Right lobe of liver (tissue), 6 donors: ENCODE measurements at regions not wholly inside any gene's neighbourhood (a gene's known extent, or its start where the extent isn't known, plus 50 kb on each side); places are given as distances from the start of the nearest gene placed in this dataset.

Source experiments
- ATAC-seq, 4 donors: fragments of 200-7000 bp; cut with Tn5 transposase; one replicate each; pipeline ENCODE4 v1.9.1; 2020; ENCODE audit warnings: mild to moderate bottlenecking in 4 of 4, moderate library complexity in 4 of 4
- DNase-seq, 3 donors: peaks; one replicate each; pipeline ENCODE4 v3.0.0-alpha.2; 2020
- H3K27ac ChIP-seq, 3 donors: fragments of 200-600 bp; one replicate each; pipeline ENCODE4 v1.8.0; 2022
- H3K27me3 ChIP-seq, 2 donors: fragments of 200-600 bp; one replicate each; pipeline ENCODE4 v1.8.0; 2022
- H3K36me3 ChIP-seq, 4 donors: fragments of 200-600 bp; sonication (generic) in 1 of 4; one replicate each; pipeline versions ENCODE4 v1.5.1 to v1.8.0; 2017 to 2022; ENCODE audit warnings: control low read depth in 1 of 4
- H3K4me1 ChIP-seq, 4 donors: fragments of 200-600 bp; sonication (generic) in 1 of 4; one replicate each; pipeline versions ENCODE4 v1.5.1 to v1.8.0; 2017 to 2022; ENCODE audit warnings: control low read depth in 1 of 4
- H3K4me3 ChIP-seq, 3 donors: fragments of 200-600 bp; one replicate each; pipeline ENCODE4 v1.8.0; 2022
- H3K9me3 ChIP-seq, 4 donors: fragments of 200-600 bp; sonication (generic) in 1 of 4; one replicate each; pipeline versions ENCODE4 v1.5.1 to v1.8.0; 2017 to 2022; ENCODE audit warnings: control low read depth in 1 of 4
- POLR2A ChIP-seq: fragments of 450-650 bp; IDR thresholded peaks from one replicate; pipeline ENCODE4 v1.6.1; 2017; ENCODE audit warnings: antibody characterized with exemption, mild to moderate bottlenecking
- WGBS: methylation state at CpG from one replicate; pipeline ENCODE4 v1.1.6; 2018; ENCODE audit warnings: low coverage, low lambda C conversion rate; ENCODE audit not compliant: insufficient coverage; ENCODE audit errors: missing lambda C conversion rate; 5-methylcytosine and 5-hydroxymethylcytosine counted together
- intact Hi-C, 2 donors: fragments of 100-400 bp; cut with DNase I; formaldehyde crosslinking; loops; one replicate each; pipeline versions ENCODE4 v1.11.2 to v1.14.1; 2022
- TF ChIP-seq, protein P1 (sequence below), 4 donors: fragments of 200-600 bp in 3 of 4; fragments of 450-650 bp in 1 of 4; IDR thresholded peaks; one replicate each; pipeline versions ENCODE4 v1.5.1 to v1.8.0; 2016 to 2022; ENCODE audit warnings: antibody characterized with exemption in 4 of 4, mild to moderate bottlenecking in 2 of 4
- donor health status: DM: no; HTN: yes; CAD: no.
- donor health status: DM: no; HTN: no; CAD: no.
- donor health status: DM: no; HTN: no; CAD: no.
- donor health status: DM: no; HTN: yes; CAD: no.
- donor health status: DM: no; HTN: yes; CAD: no.

DNA sequence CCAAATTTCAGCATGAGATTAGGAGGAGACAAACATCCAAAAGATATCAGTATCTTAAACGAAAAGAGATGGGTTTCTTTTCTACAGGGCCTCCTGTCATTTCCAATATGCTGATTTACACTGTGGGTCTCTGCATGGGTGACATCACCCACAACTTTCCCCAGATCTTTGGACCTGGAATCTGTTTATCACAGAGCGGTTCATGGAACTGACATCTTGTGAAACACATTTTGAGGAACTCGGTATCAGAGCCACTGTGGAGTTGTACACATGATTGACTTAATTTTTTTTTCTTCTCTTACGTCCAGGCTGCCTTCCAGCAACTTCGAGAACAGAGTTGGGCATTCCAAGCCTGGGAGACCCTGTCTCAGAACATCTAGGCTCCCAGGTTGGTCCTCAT is 80.2 kb upstream of the SERP2 start:
- Histone ChIP-seq H3K36me3 (no peaks in the 10 kb centered on the region), H3K27ac (no peak overlapping the region), H3K9me3 (no peaks in the 10 kb centered on the region), H3K27me3 (no peaks in the 10 kb centered on the region), H3K4me3 (no peak overlapping the region), H3K4me1 (peaks cover 0 to 19% (median 4%) of the 10 kb centered on the region in 4 donors)
- 60% methylated on average over 5 of the region's 5 CpGs for WGBS
- peak in 1 of 4 donors; percentile 53 for ATAC-seq
- TF ChIP-seq, protein P1, sequence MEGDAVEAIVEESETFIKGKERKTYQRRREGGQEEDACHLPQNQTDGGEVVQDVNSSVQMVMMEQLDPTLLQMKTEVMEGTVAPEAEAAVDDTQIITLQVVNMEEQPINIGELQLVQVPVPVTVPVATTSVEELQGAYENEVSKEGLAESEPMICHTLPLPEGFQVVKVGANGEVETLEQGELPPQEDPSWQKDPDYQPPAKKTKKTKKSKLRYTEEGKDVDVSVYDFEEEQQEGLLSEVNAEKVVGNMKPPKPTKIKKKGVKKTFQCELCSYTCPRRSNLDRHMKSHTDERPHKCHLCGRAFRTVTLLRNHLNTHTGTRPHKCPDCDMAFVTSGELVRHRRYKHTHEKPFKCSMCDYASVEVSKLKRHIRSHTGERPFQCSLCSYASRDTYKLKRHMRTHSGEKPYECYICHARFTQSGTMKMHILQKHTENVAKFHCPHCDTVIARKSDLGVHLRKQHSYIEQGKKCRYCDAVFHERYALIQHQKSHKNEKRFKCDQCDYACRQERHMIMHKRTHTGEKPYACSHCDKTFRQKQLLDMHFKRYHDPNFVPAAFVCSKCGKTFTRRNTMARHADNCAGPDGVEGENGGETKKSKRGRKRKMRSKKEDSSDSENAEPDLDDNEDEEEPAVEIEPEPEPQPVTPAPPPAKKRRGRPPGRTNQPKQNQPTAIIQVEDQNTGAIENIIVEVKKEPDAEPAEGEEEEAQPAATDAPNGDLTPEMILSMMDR (IDR thresholded peaks at IDR 0.05): no peak
- TF ChIP-seq POLR2A: no peak
- DNase-seq: no peak
- intact Hi-C loops: no loop called here

DNA sequence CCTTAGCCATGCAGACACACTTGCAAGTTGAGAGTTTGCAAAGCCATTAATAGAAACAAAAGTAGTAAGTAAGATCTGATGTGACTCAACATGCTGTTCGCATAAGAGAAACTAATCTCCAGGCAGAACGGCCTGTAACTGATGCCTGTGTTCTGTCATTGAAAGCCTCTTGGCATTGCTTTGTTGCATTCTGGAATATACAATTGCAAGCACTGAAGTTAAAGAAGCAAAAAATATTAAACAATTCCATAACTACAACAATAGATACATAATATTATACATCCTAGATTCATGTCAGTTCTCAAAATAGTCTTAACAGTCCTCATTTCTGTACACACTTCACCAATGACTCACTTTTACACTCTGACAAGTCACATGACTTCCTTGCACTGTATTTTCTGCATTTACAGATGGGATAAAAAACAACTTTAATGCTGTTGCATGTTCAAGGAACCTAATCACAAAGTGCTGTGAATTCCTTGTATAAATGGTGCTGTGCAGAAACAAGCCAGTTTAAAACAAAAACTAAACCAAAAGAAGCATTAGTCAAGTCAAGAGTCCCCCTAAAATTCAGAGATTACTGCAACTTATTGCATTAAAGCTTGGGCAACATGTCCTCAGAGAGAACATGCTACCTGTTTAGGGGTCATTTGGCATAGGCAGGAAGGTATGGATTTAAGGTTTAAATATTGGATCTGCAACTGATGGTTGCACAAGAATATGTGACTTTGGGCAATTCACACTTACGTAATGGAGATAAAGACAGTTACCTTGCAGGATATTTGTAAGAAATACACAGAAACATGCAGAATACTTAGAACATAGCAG is 79.5 kb upstream of the SERP2 start:
- ATAC-seq: peak in 3 of 4 donors; percentile 40 to 68 (median 68)

DNA sequence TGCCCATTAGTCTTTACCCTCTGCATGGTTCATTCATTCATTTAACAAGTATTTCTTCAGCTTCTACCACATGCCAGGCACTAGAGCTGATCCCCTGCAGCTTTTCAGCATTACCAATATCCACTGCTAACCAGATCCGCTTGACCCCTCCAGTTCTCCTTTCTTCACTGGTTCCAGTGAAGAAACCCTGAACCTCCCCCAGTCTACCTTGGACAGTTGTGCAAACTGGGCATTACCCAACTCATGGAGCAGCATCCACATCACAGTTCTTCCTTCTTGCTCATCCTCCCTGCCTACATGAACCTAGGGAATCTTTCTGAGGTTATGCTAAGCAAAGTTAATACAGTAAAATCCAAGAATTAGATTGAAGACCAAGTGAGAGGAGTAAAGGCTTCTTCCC is 78.7 kb upstream of the SERP2 start:
- TF ChIP-seq, protein P1 (IDR thresholded peaks at IDR 0.05): no peak
- no peak for TF ChIP-seq POLR2A
- intact Hi-C loops: no loop called here
- ATAC-seq (peak in 3 of 4 donors; percentile 10 to 56 (median 23)), DNase-seq (no peak)
- WGBS: 86% methylated on average over 1 of the region's 1 CpG
- H3K4me1 ChIP-seq: peaks cover 0 to 26% (median 4%) of the 10 kb centered on the region in 4 donors
- H3K27me3 ChIP-seq: no peaks in the 10 kb centered on the region
- H3K36me3 ChIP-seq: no peaks in the 10 kb centered on the region
- no peak overlapping the region for H3K4me3 ChIP-seq
- H3K27ac ChIP-seq: no peak overlapping the region
- no peaks in the 10 kb centered on the region for H3K9me3 ChIP-seq

More for the DNA sequence above, 79.5 kb upstream of the SERP2 start:
- TF ChIP-seq POLR2A: no peak
- TF ChIP-seq, protein P1 (IDR thresholded peaks at IDR 0.05): no peak
- Histone ChIP-seq H3K4me1 (peaks cover 0 to 19% (median 4%) of the 10 kb centered on the region in 4 donors), H3K27me3 (no peaks in the 10 kb centered on the region), H3K4me3 (no peak overlapping the region), H3K9me3 (no peaks in the 10 kb centered on the region), H3K27ac (no peak overlapping the region), H3K36me3 (no peaks in the 10 kb centered on the region)
- no peak for DNase-seq
- WGBS: 31% methylated on average over 3 of the region's 3 CpGs
- intact Hi-C loops: no loop called here

DNA sequence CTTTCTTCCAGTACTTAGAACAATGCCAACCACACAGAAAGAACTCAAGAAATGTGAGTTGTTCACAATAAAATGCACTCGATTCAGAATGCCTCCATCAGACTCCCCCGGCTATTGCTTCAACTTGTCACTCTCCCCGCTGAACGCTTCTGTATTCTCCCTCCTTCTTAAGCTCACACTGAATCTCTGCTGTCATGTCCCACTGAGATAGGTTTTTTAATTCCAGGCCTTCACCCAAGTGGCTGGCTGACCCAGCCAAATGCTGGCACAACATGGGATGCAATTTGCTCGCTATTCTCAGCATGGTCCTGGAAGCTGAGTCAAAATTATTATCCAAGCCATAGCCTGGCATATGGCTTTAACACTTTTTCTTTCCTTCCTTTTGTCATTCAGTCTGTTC is 76.8 kb upstream of the SERP2 start:
- Histone ChIP-seq H3K4me3 (no peak overlapping the region), H3K27ac (no peak overlapping the region), H3K4me1 (peaks cover 0 to 44% (median 6%) of the 10 kb centered on the region in 4 donors), H3K9me3 (no peaks in the 10 kb centered on the region), H3K36me3 (no peaks in the 10 kb centered on the region), H3K27me3 (no peaks in the 10 kb centered on the region)
- DNase-seq: no peak
- no peak for ATAC-seq
- WGBS: 85% methylated on average over 5 of the region's 5 CpGs
- TF ChIP-seq POLR2A: no peak
- TF ChIP-seq, protein P1 (IDR thresholded peaks at IDR 0.05): no peak
- intact Hi-C loops: no loop called here
